NCI-H510A (cell line): ENCODE measurements at regions not wholly inside any gene's neighbourhood (a gene's known extent, or its start where the extent isn't known, plus 50 kb on each side); places are given as distances from the start of the nearest gene placed in this dataset.
"Not testable (repeated sequence)": the region's sequence is repeated elsewhere in the genome, so short reads cannot be mapped to it uniquely, and the experiment has no call there.

Experiments
- DNase-seq: peaks from one replicate; lab custom pipeline; 2025; lab: John Stamatoyannopoulos, UW

DNA sequence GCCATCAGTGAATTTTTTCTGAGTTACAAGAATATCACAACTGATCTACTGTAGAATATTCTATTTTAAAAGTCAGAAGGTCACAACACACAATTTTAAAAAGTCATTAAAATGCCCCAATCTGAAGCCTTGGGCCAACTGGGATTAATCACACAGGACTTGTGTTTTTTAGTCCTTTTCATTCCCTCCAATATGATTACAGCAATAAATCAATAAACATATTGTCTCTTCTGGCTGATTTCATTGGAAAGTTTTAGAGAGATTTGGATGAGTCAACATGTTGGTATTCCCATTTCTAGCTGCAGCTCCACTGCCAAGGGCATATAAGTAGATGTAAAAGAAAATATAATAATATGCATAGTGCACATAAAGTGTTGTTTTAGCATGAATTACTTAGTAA is 85.8 kb downstream of the NIBAN1 start:
- DNase-seq: no peak

DNA sequence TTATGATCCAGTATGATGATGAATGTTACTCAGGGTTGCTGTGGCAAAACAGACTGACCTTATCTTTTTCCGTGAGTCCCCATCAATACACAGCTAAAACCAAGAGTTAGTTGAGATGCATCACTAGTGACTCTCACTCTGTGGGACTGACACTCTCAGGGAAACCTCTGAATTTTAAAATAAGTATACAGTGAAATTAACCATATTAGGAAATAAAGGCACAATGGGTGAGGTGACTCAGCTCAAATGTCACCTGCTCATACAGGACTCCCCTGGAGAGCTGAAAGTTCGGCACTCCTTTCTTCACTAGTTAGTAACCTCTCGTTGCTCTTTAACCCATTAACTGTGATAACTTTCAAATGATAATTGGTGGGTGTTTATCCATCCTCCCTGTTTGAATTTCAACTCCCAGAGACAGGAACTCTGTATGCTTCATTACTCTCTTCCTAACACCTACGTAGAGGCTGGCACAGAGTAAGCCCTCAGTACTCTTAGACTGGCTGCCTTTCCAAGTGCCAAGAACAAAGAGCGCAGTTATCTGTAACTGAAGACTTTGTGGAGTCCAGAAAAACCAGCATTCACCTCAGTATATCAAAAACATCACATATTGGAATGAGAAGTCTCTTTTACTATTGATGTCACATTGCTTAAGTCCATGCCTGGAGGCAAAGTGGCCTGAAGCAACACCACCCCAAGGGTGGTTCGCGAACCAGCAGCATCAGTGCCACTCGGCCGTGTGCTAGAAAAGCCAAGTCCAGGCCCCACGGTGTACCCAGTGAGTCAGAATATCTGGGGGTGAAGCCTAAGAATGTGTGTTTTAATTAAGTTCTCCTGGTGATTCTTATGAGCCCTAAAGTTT is 91.1 kb downstream of the NIBAN1 start:
- DNase-seq: no peak

DNA sequence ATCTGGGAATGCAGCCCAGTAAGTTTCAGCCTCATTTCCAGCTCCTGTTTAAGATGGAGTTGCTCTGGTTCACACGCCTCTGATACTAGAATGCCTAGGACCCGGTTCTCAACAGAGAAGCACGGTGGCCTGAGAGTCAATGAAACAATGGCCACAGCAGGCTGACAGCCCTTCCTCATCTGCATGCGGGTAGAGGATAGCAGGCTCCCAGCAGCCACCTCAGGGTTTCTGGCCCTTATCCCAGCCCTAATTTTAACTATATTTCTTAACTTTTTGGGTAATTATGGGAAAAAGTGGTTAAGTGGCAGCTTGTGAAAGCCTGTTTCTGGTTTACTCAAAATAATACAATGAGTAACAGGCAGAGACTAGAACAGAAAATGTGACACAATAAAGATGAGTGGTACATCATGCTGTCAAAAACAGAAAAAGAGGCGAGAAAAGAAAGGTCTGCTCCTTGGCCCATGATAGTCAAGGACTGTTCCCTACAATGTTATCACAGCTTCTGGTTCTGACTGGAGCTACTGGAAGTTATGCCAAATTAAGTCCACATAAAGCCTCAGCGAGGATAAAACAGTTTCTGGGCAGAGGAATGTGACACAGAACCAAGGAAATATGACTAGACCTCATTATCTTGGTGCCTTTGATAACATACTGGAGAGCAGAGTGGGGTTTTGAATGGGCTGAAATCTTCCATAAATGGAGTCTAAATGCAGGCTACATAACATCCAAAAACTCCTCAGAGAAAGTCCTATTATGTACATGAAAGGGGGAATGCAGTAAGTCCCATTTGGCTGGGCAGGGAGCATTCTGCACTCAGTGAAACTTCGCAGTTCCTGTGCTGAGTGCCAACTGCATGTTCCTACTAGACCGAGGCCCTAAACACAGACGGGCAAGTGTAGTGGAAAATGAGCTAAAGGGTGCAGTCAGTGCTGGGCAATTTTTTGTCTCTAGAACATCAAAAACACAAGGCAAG is 92.1 kb downstream of the NIBAN1 start:
- no peak for DNase-seq

GRCh38 chr1:184879876-184880557 is 94.3 kb downstream of the NIBAN1 start:
- DNase-seq: no peak

DNA sequence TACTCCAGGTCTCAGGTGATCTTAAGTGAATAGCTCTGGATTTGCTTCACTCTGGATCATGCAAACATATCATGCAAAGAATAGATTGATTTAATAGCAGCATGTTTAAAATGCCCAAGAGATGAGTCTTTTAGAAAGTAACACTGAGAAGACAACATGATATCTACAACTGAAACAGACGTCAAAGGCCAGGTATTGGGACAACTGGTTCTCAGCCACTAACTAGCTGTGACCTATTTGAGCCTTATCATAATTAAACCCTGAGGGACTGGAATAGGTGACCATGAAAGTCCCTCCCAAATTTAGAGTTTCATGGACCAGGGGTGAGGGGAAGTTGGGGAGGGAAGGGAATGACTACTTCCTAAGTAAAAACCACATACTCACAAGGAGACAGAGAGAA is 95.7 kb downstream of the NIBAN1 start:
- no peak for DNase-seq

GRCh38 chr1:184878002-184878401 is 96.3 kb downstream of the NIBAN1 start:
- peak; percentile 55 for DNase-seq

DNA sequence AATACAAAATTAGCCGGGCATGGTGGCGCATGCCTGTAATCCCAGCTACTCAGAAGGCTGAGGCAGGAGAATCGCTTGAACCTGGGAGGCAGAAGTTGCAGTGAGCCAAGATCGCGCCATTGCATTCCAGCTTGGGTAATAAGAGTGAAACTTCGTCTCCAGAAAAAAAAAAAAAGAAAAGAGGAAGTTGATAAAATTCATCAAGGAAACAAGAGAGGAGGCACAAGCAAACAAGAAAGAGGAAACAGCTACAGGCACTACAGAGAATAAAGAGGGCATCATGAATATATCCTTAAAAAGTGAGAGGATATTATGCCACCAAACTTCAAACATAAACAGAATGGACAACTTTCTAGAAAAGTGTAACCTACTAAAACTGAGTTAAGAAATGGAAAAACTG is 98.3 kb downstream of the NIBAN1 start:
- not testable (repeated sequence) for DNase-seq

- DNase-seq: no peak
Observed at GRCh38 chr1:184875218-184875617, 99.1 kb downstream of the NIBAN1 start.

GRCh38 chr1:184870319-184870718 is 104.0 kb downstream of the NIBAN1 start:
- DNase-seq: no peak

GRCh38 chr1:184867866-184868689 is 106.2 kb downstream of the NIBAN1 start:
- no peak for DNase-seq

GRCh38 chr1:184866991-184867788 is 107.1 kb downstream of the NIBAN1 start:
- DNase-seq: no peak

DNA sequence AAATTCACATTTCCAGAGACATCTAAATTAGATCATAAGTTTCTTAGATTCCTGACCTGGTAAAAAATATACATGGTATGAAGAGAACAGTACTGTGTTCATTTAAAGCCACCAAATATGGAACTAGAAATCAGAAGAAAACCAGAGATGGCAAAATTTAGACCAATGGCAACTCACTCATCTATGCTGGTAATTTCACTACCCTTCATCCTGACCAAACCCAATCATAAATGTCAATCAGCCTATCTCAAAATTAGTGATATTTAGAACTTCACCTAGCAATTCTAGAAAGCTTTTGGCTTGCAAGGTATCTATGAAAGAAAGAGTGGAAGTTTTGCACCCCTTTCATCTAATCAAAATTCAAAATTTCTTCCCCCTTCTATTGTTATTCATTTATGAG is 107.7 kb downstream of the NIBAN1 start:
- no peak for DNase-seq

DNA sequence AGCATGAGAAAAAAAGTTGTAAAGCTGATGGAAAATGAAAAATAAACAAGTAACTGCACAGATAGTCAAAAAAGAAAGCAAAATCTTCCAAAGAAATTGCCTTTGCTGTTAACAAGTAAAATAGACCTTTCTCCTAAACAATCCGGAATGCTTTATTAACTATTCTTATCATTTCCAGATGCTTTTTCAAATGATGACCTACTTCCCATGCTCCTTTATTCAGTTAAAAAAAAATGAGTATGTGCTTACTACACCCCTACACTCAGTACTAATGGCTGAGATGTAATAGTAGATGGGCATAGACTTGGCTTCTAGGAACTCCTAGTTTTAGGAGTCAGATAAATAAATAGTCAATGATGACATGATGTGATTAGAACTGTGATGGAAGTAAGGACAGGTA is 108.5 kb downstream of the NIBAN1 start:
- no peak for DNase-seq

DNA sequence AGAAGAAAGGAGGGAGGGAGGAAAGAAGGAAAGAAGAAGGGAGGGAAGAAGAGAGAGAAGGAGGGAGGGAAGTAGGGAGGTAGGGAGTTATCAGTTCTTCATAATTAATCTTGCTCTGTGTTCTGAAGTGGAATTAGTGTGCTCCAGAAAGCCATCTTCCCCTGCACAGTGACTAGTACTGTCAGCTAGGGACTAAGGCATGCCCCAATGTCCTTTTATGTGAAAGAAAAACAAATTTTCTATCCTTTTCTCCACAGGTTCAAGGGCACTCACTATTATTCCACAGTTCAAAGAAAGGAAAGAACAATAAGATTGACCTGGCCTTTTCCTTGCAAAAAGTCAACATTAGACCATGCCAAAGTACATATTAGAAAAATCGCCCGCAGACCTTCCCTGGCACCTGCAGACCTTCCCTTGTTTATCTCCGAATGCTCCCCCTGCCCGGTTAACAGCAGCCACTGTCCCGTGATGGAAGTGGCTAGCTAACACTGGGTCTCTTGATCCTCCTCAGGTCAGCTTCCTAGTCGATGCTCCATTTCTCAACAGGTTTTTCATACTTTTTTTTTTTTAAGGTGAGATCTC is 107.2 kb upstream of the EDEM3 start:
- no peak for DNase-seq

DNA sequence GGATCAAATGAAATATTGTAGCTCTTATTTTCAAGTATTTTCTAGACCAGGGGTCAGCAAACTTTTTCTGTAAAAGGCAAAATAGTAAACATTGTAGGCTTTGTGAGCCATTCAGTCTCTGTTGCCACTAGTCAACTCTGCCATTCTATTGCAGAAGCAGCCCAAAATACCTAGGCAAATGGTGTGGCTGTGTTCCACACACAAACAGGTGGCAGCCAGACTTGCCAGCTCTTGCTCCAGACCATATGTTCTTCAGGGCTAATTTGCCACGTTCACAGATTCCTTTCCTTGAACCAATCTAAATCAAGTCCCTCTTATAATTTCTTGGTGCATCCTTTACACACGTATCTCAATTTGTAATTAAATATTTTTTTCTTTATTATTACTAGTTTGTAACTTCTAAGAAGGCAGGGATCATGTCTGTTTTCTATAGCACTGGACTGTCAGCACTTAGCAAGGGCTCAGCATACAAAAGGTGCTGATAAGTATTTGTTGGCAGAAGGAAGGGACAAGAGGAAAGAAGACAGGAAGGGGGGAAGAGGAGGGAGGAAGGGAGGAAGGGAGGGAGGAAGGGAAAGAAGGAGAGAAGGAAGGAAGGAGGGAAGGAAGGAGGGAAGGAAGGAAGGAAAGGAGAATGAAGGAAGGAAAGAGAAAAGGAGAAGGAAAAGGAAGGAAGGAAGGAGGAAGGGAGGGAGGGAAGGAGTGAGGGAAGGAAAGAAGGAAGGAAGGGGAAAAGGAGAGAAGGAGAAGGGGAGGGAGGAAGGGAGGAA is 106.5 kb upstream of the EDEM3 start:
- no peak for DNase-seq

DNA sequence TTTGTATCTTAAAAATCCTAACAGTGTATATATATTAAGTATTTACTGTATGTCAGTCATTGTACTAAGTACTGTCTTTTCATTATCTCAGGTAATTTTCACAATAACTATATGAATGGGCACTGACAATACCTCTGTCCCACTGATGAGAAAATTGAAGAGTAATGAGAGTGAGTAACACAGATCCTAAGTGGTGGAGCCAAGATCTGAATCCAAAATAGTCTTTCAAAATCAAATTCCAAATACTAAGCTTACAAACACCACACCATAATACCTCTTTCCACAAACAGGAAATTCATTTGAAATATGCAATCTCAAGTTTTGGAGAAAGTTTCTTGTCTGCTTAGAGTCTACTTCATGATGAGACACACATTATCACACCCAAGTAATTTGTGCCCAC is 105.9 kb upstream of the EDEM3 start:
- no peak for DNase-seq

GRCh38 chr1:184859381-184860105 is 104.9 kb upstream of the EDEM3 start:
- DNase-seq: no peak

DNA sequence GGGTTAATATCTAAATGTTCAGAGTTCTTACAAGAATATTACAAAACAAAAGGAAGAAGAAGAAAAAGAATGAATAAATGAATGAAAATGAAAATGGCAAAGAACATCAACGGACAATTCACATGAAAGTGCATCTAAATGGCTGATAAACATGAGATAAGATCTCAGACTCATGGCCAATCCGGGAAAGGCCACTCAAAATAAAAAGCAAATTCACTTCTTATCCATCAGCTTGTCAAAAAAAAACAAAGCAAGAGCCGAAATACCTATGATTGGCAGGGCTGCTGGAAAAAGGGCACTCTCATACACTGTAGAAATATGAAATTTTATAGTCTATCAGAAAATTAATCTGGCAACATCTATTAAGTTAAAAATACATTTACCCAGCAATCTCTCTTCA is 103.6 kb upstream of the EDEM3 start:
- DNase-seq: no peak
